H7 (cell line): ENCODE measurements at regions not wholly inside any gene's neighbourhood (a gene's known extent, or its start where the extent isn't known, plus 50 kb on each side); places are given as distances from the start of the nearest gene placed in this dataset.

Experiments
- DNase-seq: peaks from one replicate; pipeline ENCODE4 v3.0.0; 2012
- H3K27me3 ChIP-seq: 2 replicates; pipeline ENCODE4 v1.6.0; 2011; ENCODE audit warnings: mild to moderate bottlenecking, low read length; ENCODE audit not compliant: control insufficient read depth, insufficient read depth
- H3K36me3 ChIP-seq: replicated peaks from 2 replicates; pipeline ENCODE4 v1.5.1; 2011; ENCODE audit warnings: low read length; ENCODE audit not compliant: control insufficient read depth, insufficient read depth
- H3K4me3 ChIP-seq: 2 replicates; pipeline ENCODE4 v1.5.1; 2011; ENCODE audit warnings: low read depth, mild to moderate bottlenecking, control low read depth, low read length, moderate library complexity; ENCODE audit not compliant: insufficient read depth

DNA sequence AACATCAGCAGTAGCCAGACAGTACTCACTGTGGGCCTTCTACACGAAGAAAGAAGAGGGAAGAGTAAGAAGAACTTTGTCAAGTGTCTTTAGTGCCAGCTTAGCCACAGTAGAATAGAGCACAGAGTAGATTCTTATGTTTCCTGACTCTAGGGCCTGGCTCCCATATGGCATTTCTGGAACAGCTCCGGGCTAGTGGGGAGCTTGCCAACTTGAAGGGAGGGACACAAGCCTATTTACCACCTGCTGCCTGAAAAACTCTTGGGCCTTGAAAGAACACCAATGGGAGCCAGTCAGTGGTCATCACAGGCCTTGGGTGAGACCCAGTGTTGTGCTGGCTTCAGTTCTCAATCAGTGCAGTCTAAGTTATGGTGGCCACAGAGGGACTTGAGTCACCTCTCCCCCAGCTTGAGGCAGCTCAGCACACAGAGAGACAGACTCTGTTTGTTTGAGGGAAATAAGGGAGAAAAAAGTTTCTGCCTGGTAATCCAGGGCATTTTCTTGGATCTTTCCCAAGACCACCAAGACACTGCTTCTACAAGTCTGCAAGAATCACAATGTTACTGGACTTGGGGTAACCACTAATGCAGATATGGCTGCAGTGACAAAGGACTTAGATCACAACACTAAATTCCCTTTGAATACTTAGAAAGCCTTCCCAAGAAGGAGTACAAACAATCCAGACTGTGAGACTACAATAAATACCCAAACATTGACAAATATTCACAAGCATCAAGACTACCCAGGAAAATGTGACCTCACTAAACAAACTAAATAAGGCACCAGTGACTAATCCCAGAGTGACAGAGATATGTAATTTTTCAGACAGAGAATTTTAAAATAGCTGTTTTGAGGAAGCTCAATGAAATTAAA is 261.0 kb upstream of the NDST3 start:
- no peak for DNase-seq
- Histone ChIP-seq H3K36me3 (no peaks in the 10 kb centered on the region), H3K27me3 (no peaks in the 10 kb centered on the region), H3K4me3 (no peak overlapping the region)

DNA sequence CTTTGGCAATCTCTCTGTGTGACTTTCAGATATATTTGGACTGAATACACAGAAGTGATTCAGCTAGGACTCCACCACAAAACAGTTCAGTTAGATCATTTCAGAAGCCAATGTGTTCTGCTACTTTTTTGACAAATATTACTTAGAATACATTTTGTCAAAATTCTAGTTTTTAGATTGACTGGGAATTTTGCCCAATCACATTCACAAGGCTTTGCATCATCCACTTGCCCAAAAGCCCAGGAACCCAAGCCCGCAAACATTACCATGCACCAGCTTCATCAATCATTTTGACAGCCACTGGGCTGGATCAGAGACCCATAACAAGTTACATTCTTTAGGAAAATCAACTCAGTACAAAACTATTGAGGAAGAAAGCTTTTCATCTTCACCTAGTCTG is 256.6 kb upstream of the NDST3 start:
- no peak for DNase-seq
- H3K4me3 ChIP-seq: no peak overlapping the region
- H3K36me3 ChIP-seq: no peaks in the 10 kb centered on the region
- H3K27me3 ChIP-seq: no peaks in the 10 kb centered on the region

DNA sequence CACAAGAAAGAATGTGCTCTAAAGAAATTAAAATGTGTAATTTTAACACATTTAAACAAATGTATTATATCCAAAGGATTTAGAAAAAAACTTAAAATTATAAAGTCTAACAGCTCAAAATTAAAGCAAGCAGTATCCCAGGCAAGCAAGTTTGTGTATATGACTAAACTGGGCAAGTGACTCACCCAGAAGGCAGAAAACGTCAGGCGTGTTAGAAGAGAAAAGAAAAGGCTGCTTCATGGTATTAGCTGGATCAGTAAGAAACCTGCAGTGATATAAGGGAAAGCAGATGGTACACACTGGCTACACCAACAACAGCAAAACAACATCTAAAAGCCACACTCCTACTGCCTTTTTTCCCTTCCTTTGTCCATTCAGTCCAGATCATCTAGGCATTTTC is 250.6 kb upstream of the NDST3 start:
- Histone ChIP-seq H3K4me3 (no peak overlapping the region), H3K36me3 (no peaks in the 10 kb centered on the region), H3K27me3 (no peaks in the 10 kb centered on the region)
- no peak for DNase-seq

DNA sequence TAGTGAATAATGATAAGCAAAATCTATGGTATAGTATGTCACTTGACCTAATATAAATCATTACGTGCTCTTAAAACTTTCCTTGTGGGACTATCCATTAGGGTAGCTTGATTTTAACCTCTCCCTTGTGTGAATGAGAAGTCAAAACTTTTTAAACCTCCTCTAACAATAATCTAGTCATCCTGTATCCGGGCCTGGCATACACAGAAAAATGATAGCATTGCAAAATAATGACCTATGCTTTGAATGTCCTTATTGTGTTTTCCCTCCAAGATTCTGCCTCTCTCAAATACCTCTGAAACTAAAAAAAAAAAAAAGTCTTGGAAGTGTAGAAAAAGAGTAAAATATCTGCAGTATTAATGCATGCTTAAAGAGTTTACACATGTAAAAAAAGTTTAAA is 250.0 kb upstream of the NDST3 start:
- Histone ChIP-seq H3K27me3 (no peaks in the 10 kb centered on the region), H3K36me3 (no peaks in the 10 kb centered on the region), H3K4me3 (no peak overlapping the region)
- DNase-seq: no peak

DNA sequence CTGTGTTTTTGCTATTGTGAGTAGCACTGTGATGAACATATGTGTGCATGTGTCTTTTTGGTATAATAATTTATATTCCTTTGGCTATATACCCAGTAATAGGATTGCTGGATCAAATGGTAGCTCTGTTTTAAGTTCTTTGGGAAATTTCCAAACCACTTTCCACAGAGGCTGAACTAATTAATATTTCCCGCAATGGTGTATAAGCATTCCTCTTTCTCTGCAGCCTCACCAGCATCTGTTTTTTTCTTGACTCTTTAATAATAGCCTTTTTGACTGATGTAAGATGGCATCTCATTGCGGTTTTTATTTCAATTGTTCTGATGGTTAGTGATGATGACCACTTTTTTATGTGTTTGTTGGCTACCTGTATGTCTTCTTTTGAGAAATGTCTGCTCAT is 247.7 kb upstream of the NDST3 start:
- Histone ChIP-seq H3K27me3 (no peaks in the 10 kb centered on the region), H3K4me3 (no peak overlapping the region), H3K36me3 (no peaks in the 10 kb centered on the region)
- no peak for DNase-seq

DNA sequence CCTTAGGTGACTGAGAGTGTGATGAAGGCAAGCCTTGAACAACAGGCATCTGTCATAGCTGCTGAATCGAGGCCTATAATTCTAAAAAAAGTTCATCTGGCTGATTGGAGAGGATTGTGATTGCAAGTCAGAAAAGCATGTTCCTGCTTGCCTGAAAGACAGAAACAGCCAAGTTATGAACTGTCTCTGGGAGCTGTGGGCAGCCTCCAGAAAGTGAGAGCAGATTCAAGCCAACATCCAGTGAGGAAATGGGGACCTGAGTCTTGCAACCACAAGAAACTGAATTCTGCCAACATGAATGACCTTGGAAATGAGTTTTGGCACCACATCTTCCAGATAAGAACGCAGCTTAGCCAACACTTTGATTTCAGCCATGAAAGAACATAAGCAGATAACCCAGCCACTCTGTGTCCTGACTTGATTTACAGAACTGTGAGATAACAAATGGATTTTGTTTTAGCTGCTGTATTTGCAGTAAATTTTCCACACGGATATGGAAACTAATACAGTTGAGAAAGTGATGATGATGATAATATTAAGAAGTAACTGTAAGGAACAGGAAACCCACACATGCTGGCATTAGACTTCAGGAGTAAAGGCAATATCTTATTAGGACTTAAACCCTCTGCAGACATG is 240.3 kb upstream of the NDST3 start:
- no peaks in the 10 kb centered on the region for H3K27me3 ChIP-seq
- no peaks in the 10 kb centered on the region for H3K36me3 ChIP-seq
- no peak overlapping the region for H3K4me3 ChIP-seq
- no peak for DNase-seq

DNA sequence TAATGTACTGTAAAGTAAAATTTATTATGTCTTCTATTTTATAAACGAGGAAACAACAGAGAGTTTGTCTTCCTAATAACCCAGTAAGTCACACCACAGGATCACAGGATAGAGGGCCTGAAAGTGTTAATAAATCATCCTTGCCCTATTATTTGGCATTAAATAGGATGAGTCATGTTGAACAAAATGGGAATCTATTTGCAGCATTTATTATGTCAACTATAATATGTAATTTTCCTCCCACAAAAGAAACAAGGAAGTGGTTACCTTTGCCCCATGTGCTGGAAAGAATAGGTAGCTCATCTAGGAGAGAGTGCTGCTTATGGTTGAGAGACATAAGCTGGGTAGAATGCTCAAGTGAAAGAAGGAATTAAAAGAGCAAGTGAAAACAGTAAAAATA is 237.6 kb upstream of the NDST3 start:
- Histone ChIP-seq H3K4me3 (no peak overlapping the region), H3K36me3 (no peaks in the 10 kb centered on the region), H3K27me3 (no peaks in the 10 kb centered on the region)
- no peak for DNase-seq

DNA sequence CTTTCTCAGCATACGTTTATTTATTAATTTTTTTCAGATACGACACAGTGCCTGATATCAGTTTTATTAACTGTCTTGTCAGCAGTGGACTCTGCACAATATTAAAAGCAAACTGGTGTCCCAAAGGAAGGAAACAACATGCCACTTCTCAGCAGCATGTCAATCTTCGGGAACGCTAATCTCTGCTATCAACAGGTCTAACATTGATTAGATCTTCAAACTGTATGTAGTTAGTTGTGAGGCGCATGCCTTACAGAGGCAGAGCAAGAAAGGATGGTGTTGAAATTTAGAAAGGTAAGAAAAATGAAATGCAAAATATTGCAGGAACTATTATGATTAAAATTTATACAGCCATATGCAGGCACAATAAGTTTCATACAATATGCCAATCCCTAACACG is 233.7 kb upstream of the NDST3 start:
- no peak for DNase-seq
- no peaks in the 10 kb centered on the region for H3K27me3 ChIP-seq

DNA sequence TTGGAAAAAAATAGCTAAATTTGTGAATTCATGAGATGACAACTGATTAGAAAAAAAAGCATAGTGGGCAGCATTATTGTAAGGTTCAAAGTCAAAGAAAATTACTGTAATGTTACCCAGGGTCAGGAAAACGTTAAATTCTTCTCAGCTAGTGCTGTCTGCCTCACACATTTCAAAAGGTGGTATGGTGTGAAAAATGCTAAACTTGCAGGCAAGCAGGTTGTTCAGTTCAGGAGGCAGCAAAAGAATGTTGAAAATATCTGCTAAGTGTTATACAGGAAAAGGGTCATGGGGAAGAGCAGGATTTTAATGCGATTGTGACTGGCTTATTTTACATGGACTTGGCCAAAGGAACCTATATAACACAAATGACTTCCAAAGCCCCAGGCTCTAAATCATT is 232.5 kb upstream of the NDST3 start:
- no peak for DNase-seq
- Histone ChIP-seq H3K36me3 (no peaks in the 10 kb centered on the region), H3K4me3 (no peak overlapping the region), H3K27me3 (no peaks in the 10 kb centered on the region)

More for the DNA sequence above, 233.7 kb upstream of the NDST3 start:
- no peak overlapping the region for H3K4me3 ChIP-seq
- no peaks in the 10 kb centered on the region for H3K36me3 ChIP-seq

DNA sequence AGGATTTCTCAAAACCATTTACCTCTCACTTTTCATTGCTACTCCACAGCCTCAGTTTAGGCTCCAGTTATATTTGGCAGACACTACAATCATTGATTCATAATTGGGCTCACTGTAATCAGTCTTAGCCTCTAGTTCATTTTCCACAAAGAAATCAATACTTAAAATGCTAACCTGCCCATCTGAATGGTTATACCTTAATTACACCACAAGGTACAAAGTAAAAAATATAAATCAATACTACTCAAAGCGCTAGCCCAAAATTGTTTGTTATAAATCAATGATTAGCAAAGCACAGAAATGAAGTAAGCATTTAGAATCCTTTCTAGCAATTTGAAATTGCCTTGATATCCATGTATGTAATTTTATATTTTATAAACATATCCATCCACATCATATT is 222.6 kb upstream of the NDST3 start:
- Histone ChIP-seq H3K36me3 (no peaks in the 10 kb centered on the region), H3K27me3 (no peaks in the 10 kb centered on the region), H3K4me3 (no peak overlapping the region)
- DNase-seq: no peak

DNA sequence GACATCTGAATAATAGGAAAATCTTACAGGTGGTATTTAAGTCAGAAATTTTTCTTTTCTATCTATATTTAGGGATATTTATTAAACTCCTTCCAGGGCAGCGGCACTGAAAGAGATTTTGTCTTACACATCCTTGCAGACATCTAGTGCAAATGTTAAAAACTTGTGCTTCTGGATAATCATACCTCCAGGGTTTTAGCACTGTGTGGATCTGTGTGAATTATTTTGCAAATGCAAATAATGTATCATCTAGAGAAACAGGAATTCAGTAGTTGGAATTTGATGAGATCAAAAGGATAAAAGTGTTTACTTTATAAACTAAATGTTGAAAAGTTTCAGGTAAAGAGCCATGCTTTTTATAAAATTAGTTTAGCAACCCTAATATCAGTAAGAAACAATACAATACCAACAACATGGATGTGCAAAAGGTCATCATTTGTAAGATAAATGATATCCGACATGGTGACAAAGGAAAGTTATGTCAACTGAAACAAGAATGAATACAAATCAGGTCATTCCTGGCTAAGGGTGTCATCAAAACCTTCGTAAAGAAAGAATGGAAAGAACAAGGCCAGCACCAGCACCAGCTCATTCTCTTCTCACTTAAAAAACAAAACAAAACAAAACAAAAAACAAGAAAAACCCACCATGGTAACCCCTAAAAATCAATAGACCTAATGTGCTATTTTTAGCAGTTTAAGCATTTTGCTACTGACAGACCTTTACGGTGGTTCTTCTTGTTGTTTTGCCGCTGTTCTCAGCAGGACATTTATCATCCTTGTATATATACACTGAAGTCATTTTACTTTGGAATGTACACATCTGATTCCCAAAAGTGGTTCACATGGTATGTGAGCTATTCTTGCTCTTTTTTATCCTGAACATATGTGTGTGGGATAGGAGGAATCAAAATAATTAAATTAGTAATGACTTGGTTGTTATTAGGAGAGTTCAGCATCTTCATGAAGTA is 219.7 kb upstream of the NDST3 start:
- Histone ChIP-seq H3K36me3 (no peaks in the 10 kb centered on the region), H3K4me3 (no peak overlapping the region), H3K27me3 (peaks cover 1% of the 10 kb centered on the region; the same call in 1 of the 2 replicates)
- no peak for DNase-seq

DNA sequence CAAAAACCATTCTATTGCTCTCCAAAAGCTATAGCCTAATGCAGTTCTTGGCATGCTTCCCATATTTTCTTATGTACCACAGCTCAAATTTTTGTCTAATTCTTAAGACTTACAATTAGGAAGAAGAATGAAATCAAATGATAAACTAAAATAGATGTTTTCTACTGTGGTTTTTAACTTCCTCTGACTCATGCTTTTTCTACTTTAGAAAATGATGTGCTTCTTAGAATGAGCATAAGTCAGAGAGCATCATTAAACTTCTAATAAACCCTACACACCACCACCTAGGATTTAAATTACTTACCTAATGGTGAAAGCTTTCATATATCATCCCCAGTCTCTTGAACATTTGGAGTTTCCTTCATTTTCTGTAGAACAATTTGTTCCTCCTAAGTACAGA is 217.0 kb upstream of the NDST3 start:
- no peaks in the 10 kb centered on the region for H3K36me3 ChIP-seq
- no peak for DNase-seq
- peaks cover 1% of the 10 kb centered on the region; the same call in 1 of the 2 replicates for H3K27me3 ChIP-seq
- no peak overlapping the region for H3K4me3 ChIP-seq

DNA sequence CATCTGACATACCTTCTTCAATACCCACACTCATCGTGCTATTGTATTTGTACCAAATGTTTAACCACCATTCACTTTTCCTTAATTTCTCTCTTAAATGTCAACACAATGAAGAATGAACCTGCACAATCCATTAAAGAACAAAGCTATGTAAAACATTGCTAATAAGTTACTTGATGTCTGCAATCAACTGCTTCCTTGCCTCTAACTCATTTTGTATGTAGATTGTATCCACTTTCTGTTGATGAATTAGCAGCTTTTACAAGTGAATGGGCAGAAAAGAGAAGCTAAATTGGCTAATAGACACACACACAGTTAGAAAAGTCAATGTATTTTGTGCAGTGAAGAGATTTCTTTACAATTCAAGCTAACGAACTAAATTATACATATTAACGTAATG is 212.5 kb upstream of the NDST3 start:
- Histone ChIP-seq H3K27me3 (peaks cover 3% of the 10 kb centered on the region; the same call in 1 of the 2 replicates), H3K36me3 (no peaks in the 10 kb centered on the region), H3K4me3 (no peak overlapping the region)
- no peak for DNase-seq

DNA sequence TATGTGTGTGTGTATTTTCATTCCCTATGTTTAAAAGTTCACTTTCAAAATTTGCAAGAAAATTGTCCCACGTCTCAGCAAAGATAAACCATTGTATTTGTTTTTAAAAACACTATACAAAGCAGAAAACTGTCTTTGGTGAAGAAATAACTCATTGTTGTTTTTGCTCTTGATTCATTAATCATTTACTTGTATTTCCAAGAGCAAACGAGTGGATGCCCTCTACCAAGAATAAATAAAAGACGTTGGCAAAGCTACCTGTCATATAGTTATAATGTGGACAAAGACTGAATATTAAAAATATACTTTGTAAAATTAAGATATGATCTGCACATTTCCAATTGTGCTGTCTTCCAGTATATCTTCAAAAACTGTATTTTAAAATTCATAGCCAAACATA is 210.9 kb upstream of the NDST3 start:
- H3K27me3 ChIP-seq: peaks cover 3% of the 10 kb centered on the region; the same call in 1 of the 2 replicates
- H3K36me3 ChIP-seq: no peaks in the 10 kb centered on the region
- no peak overlapping the region for H3K4me3 ChIP-seq
- DNase-seq: no peak
